LNCaP clone FGC (cell line): ENCODE measurements at regions not wholly inside any gene's neighbourhood (a gene's known extent, or its start where the extent isn't known, plus 50 kb on each side); places are given as distances from the start of the nearest gene placed in this dataset.

ENCODE experiments used
- DNase-seq: peaks from one replicate; pipeline ENCODE4 v3.0.0-alpha.2; 2011; ENCODE audit warnings: low read depth
- H3K4me3 ChIP-seq: 2 replicates; pipeline ENCODE4 v1.5.1; 2011; ENCODE audit warnings: mild to moderate bottlenecking, low read depth, low read length, control low read depth
- TF ChIP-seq, protein P1 (sequence below): IDR thresholded peaks from 2 replicates; pipeline ENCODE4 v1.5.1; 2012; ENCODE audit warnings: mild to moderate bottlenecking; ENCODE audit not compliant: control insufficient read depth, insufficient read depth; ENCODE audit errors: extremely low read depth

DNA sequence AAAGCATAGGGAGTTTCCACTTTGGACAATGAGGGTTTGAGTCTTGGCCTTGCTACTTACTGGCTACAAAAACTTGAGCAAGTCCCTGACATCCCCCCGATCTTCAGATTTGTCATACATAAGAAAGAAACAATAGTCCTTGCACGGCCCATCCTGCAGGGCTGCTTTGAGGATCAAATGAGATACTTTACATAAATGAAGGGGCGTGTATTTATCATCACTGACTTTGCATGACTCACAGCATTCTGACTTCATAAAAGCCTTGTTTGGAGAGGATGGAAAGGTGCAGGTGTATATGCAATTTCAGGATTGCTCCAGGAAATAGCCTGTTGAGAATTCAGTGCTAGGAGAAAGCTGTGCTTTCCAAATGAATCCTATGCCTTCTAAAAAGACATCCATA is 465.0 kb upstream of the MAF start:
- no peak overlapping the region for H3K4me3 ChIP-seq
- TF ChIP-seq, protein P1, sequence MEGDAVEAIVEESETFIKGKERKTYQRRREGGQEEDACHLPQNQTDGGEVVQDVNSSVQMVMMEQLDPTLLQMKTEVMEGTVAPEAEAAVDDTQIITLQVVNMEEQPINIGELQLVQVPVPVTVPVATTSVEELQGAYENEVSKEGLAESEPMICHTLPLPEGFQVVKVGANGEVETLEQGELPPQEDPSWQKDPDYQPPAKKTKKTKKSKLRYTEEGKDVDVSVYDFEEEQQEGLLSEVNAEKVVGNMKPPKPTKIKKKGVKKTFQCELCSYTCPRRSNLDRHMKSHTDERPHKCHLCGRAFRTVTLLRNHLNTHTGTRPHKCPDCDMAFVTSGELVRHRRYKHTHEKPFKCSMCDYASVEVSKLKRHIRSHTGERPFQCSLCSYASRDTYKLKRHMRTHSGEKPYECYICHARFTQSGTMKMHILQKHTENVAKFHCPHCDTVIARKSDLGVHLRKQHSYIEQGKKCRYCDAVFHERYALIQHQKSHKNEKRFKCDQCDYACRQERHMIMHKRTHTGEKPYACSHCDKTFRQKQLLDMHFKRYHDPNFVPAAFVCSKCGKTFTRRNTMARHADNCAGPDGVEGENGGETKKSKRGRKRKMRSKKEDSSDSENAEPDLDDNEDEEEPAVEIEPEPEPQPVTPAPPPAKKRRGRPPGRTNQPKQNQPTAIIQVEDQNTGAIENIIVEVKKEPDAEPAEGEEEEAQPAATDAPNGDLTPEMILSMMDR = no peak
- no peak for DNase-seq

DNA sequence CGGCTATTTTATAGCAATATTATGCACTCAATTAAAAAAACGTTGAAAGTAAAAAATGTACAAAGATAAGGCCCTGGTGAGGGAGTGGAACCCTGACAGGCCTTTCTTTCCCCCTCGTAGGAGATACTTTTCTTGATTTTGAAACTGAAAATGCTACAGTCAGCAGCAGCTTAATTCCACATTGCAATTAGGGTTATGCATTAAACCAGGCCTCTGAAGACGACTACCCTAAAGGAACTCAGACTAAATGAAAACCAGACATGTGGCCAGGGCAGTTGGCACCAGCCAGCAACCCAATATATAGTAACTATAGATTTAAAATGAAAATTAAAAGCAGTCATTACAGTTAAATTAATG is 463.2 kb upstream of the MAF start:
- no peak overlapping the region for H3K4me3 ChIP-seq
- DNase-seq = no peak
- TF ChIP-seq, protein P1 = no peak

DNA sequence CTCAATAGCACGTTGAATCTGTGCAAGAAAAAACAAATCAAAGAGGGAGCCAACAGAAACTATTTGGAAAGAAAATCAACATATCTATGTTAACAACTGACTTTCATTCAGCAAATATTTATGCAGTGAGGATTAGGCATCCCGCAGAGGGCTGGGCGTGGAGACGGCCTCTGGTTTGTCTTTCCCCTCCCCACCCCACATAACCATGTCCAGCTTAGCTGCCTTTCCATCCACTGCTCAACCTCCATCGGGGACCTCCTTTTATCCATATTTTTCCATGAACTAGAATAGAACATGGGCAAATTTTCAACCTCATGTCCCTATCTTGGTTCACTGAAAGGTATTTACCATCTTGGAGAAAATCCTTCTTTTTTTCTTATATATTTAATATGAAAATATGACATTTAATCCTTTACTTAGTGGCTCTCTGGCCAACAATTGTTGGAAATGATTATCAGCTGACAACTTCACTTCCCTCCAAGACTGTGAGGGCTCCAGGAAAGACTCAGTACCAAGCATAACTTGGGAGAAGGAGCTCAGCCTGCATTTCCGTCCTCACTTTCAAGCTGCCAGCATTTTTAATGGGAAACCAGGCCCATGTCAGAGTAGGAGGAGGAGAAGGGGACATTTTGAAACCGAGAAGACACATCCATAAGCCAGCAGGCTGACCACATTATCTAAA is 462.6 kb upstream of the MAF start:
- TF ChIP-seq, protein P1 = no peak
- no peak for DNase-seq
- H3K4me3 ChIP-seq = no peak overlapping the region

- DNase-seq = no peak
- H3K4me3 ChIP-seq = no peak overlapping the region
- TF ChIP-seq, protein P1 = no peak
Measured at GRCh38 chr16:80062361-80063030, 462.0 kb upstream of the MAF start.

DNA sequence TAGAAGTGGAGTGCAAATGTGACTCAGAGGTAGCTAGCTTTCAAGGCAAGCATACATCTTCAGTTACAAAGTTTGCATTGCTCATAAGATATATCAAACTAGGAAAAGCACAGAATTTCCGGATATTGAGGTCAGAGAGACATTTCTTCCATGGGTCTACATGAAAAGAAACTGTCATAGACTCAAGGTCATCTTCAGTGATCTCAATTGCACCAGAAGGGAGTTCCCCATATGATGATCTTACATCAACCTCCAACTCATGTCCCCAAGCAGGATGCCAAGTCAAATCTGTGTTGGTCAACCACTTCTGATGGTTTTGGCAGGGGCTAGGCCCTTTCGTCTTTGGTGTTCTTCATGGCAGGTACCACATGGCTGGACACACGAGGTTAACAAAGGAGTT is 459.9 kb upstream of the MAF start:
- DNase-seq = no peak
- H3K4me3 ChIP-seq = no peak overlapping the region
- TF ChIP-seq, protein P1 = no peak

- no peak overlapping the region for H3K4me3 ChIP-seq
- TF ChIP-seq, protein P1 = no peak
- DNase-seq = no peak
Measured at GRCh38 chr16:80059836-80060235, 459.3 kb upstream of the MAF start.

DNA sequence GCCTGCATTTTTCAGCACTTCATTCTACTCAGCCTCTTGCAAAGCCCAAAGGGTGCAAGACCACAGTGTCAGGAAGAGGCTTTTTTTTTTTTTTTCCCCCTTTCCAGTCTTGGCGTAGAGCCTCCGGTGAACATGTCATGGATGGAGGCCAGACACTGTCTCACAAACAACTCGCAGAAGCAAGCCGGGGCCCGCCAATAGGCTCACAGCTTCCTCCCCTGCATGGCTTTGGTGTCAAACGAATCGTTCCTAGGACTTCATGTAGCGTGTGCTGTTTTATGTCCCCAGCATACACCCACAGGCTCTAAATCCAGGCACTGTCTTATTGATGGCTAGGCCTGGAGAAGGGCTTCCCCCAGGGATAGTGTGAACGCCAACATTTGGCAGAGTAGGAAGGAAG is 457.7 kb upstream of the MAF start:
- no peak overlapping the region for H3K4me3 ChIP-seq
- DNase-seq = no peak
- TF ChIP-seq, protein P1 = no peak
